ENCODE measurements at regions not wholly inside any gene's neighbourhood (a gene's known extent, or its start where the extent isn't known, plus 50 kb on each side); places are given as distances from the start of the nearest gene placed in this dataset.

- TF ChIP-seq EZH2phosphoT487 (IDR thresholded peaks at IDR 0.05; ENCODE audit: low read depth) (no peak), CTCF (IDR thresholded peaks at IDR 0.05; ENCODE audit: low read depth, low read length) (no peak)
- Histone ChIP-seq H2AFZ (ENCODE audit: low read depth, low read length) (no peak overlapping the region), H4K20me1 (ENCODE audit: insufficient read depth, low read length) (no peaks in the 10 kb centered on the region)
These were observed 74.9 kb downstream of the MIS18A start for GRCh38 chr21:32203877-32204480.

GRCh38 chr21:32200029-32200428 is 78.8 kb downstream of the MIS18A start:
- no peaks in the 10 kb centered on the region for H4K20me1 ChIP-seq (ENCODE audit: insufficient read depth, low read length)
- H3K9me3 ChIP-seq (ENCODE audit: insufficient read depth, low read length), result no peaks in the 10 kb centered on the region
- H3K4me1 ChIP-seq (ENCODE audit: low read length), result no peaks in the 10 kb centered on the region
- TF ChIP-seq EZH2phosphoT487 (IDR thresholded peaks at IDR 0.05; ENCODE audit: low read depth) (no peak), CTCF (IDR thresholded peaks at IDR 0.05; ENCODE audit: low read depth, low read length) (no peak)
- no peaks in the 10 kb centered on the region for H3K79me2 ChIP-seq (ENCODE audit: low read length)
- no peaks in the 10 kb centered on the region for H3K36me3 ChIP-seq (replicated peaks; ENCODE audit: low read depth, low read length)
- no peaks in the 10 kb centered on the region for H3K27me3 ChIP-seq (ENCODE audit: low read depth, low read length)
- no peak overlapping the region for H3K4me2 ChIP-seq (ENCODE audit: low read length)
- no peak overlapping the region for H3K27ac ChIP-seq (ENCODE audit: low read length)
- no peak overlapping the region for H3K4me3 ChIP-seq (ENCODE audit: low read length)
- H2AFZ ChIP-seq (ENCODE audit: low read depth, low read length), result no peak overlapping the region
- no peak overlapping the region for H3K9ac ChIP-seq (ENCODE audit: low read length)

More at GRCh38 chr21:32203877-32204480, 74.9 kb downstream of the MIS18A start:
- H3K4me1 ChIP-seq (ENCODE audit: low read length), result no peaks in the 10 kb centered on the region
- H3K4me3 ChIP-seq (ENCODE audit: low read length), result no peak overlapping the region
- no peak overlapping the region for H3K9ac ChIP-seq (ENCODE audit: low read length)
- no peaks in the 10 kb centered on the region for H3K36me3 ChIP-seq (replicated peaks; ENCODE audit: low read depth, low read length)
- H3K9me3 ChIP-seq (ENCODE audit: insufficient read depth, low read length), result no peaks in the 10 kb centered on the region
- H3K79me2 ChIP-seq (ENCODE audit: low read length), result no peaks in the 10 kb centered on the region
- no peak overlapping the region for H3K4me2 ChIP-seq (ENCODE audit: low read length)
- no peaks in the 10 kb centered on the region for H3K27me3 ChIP-seq (ENCODE audit: low read depth, low read length)
- no peak overlapping the region for H3K27ac ChIP-seq (ENCODE audit: low read length)

- Histone ChIP-seq H3K27ac (ENCODE audit: low read length) (no peak overlapping the region), H3K9ac (ENCODE audit: low read length) (no peak overlapping the region), H4K20me1 (ENCODE audit: insufficient read depth, low read length) (no peaks in the 10 kb centered on the region), H3K79me2 (ENCODE audit: low read length) (no peaks in the 10 kb centered on the region), H3K36me3 (replicated peaks; ENCODE audit: low read depth, low read length) (no peaks in the 10 kb centered on the region), H2AFZ (ENCODE audit: low read depth, low read length) (no peak overlapping the region), H3K4me3 (ENCODE audit: low read length) (no peak overlapping the region), H3K9me3 (ENCODE audit: insufficient read depth, low read length) (no peaks in the 10 kb centered on the region), H3K4me1 (ENCODE audit: low read length) (peaks cover 5% of the 10 kb centered on the region; the same call in 1 of the 2 replicates), H3K27me3 (ENCODE audit: low read depth, low read length) (no peaks in the 10 kb centered on the region), H3K4me2 (ENCODE audit: low read length) (no peak overlapping the region)
- no peak for TF ChIP-seq EZH2phosphoT487 (IDR thresholded peaks at IDR 0.05; ENCODE audit: low read depth)
- TF ChIP-seq CTCF (IDR thresholded peaks at IDR 0.05; ENCODE audit: low read depth, low read length), result no peak
These were observed 80.5 kb downstream of the MIS18A start for GRCh38 chr21:32198384-32198783.

- no peak overlapping the region for H3K4me3 ChIP-seq (ENCODE audit: low read length)
- H2AFZ ChIP-seq (ENCODE audit: low read depth, low read length), result no peak overlapping the region
- H4K20me1 ChIP-seq (ENCODE audit: insufficient read depth, low read length), result no peaks in the 10 kb centered on the region
- H3K4me2 ChIP-seq (ENCODE audit: low read length), result no peak overlapping the region
- no peak overlapping the region for H3K27ac ChIP-seq (ENCODE audit: low read length)
- H3K27me3 ChIP-seq (ENCODE audit: low read depth, low read length), result no peaks in the 10 kb centered on the region
- H3K9ac ChIP-seq (ENCODE audit: low read length), result no peak overlapping the region
- no peaks in the 10 kb centered on the region for H3K9me3 ChIP-seq (ENCODE audit: insufficient read depth, low read length)
- peaks cover 5% of the 10 kb centered on the region; the same call in 1 of the 2 replicates for H3K4me1 ChIP-seq (ENCODE audit: low read length)
- no peaks in the 10 kb centered on the region for H3K36me3 ChIP-seq (replicated peaks; ENCODE audit: low read depth, low read length)
- TF ChIP-seq EZH2phosphoT487 (IDR thresholded peaks at IDR 0.05; ENCODE audit: low read depth), result no peak
- TF ChIP-seq CTCF (IDR thresholded peaks at IDR 0.05; ENCODE audit: low read depth, low read length), result no peak
- H3K79me2 ChIP-seq (ENCODE audit: low read length), result no peaks in the 10 kb centered on the region
These were observed 81.0 kb downstream of the MIS18A start for GRCh38 chr21:32197896-32198295.

Measured in OCI-LY3 (cell line).